ENCODE measurements at regions not wholly inside any gene's neighbourhood (a gene's known extent, or its start where the extent isn't known, plus 50 kb on each side); places are given as distances from the start of the nearest gene placed in this dataset.

- no peak for TF ChIP-seq ZFX (IDR thresholded peaks at IDR 0.05)
- peak; percentile 67 for TF ChIP-seq CTCF (conservative IDR thresholded peaks at IDR 0.05)
- no peak overlapping the region for H3K27ac ChIP-seq
Observed at GRCh38 chr13:65966991-65967451, 1263.1 kb downstream of the PCDH9 start.

GRCh38 chr13:65965501-65965900 lies 1264.6 kb downstream of the PCDH9 start:
- TF ChIP-seq CTCF (conservative IDR thresholded peaks at IDR 0.05) (no peak), ZFX (IDR thresholded peaks at IDR 0.05) (no peak)
- H3K27ac ChIP-seq = no peak overlapping the region

GRCh38 chr13:65964672-65965071 lies 1265.5 kb downstream of the PCDH9 start:
- no peak overlapping the region for H3K27ac ChIP-seq
- TF ChIP-seq CTCF (conservative IDR thresholded peaks at IDR 0.05) (no peak), ZFX (IDR thresholded peaks at IDR 0.05) (no peak)

GRCh38 chr13:65959305-65959704 lies 1270.8 kb downstream of the PCDH9 start:
- no peak overlapping the region for H3K27ac ChIP-seq

GRCh38 chr13:65946387-65946786 lies 1283.7 kb downstream of the PCDH9 start:
- no peak for TF ChIP-seq CTCF (conservative IDR thresholded peaks at IDR 0.05)
- no peak overlapping the region for H3K27ac ChIP-seq

More at GRCh38 chr13:65959305-65959704, 1270.8 kb downstream of the PCDH9 start:
- no peak for TF ChIP-seq ZFX (IDR thresholded peaks at IDR 0.05)
- no peak for TF ChIP-seq CTCF (conservative IDR thresholded peaks at IDR 0.05)

- TF ChIP-seq ZFX (IDR thresholded peaks at IDR 0.05) (no peak), CTCF (conservative IDR thresholded peaks at IDR 0.05) (no peak)
- H3K27ac ChIP-seq = no peak overlapping the region
Observed at GRCh38 chr13:65943708-65944107, 1286.4 kb downstream of the PCDH9 start.

GRCh38 chr13:65943024-65943423 lies 1287.1 kb downstream of the PCDH9 start:
- H3K27ac ChIP-seq = no peak overlapping the region
- TF ChIP-seq CTCF (conservative IDR thresholded peaks at IDR 0.05) = no peak
- no peak for TF ChIP-seq ZFX (IDR thresholded peaks at IDR 0.05)

All from C4-2B (cell line).